T-helper 17 cell (primary cell): ENCODE measurements at regions not wholly inside any gene's neighbourhood (a gene's known extent, or its start where the extent isn't known, plus 50 kb on each side); places are given as distances from the start of the nearest gene placed in this dataset.
"Not testable (repeated sequence)": the region's sequence is repeated elsewhere in the genome, so short reads cannot be mapped to it uniquely, and the experiment has no call there.

Experiments used
- ATAC-seq: fragments of 150-1000 bp; cut with Tn5 transposase; 2 replicates; pipeline ENCODE4 v1.10.0; 2021; ENCODE audit warnings: mild to moderate bottlenecking, moderate library complexity
- DNase-seq, 3 donors: peaks; one replicate each; pipeline versions ENCODE4 v3.0.0 to v3.0.0-alpha.2; 2020 to 2021
- H3K9me3 ChIP-seq: one replicate; pipeline ENCODE4 v1.7.0; 2013; ENCODE audit warnings: low read length, mild to moderate bottlenecking; ENCODE audit not compliant: control insufficient read depth, poor library complexity, severe bottlenecking
- H3K27ac Mint-ChIP-seq: one replicate; pipeline ENCODE4 v1.8.0; 2022; ENCODE audit warnings: mild to moderate bottlenecking, moderate library complexity, mixed read lengths
- H3K27me3 Mint-ChIP-seq: one replicate; pipeline ENCODE4 v1.8.0; 2022; ENCODE audit warnings: mixed read lengths
- H3K36me3 Mint-ChIP-seq: one replicate; pipeline ENCODE4 v1.8.0; 2022; ENCODE audit warnings: low read depth, mixed read lengths
- H3K4me1 Mint-ChIP-seq: one replicate; pipeline ENCODE4 v1.8.0; 2022; ENCODE audit warnings: mild to moderate bottlenecking, mixed read lengths
- H3K4me3 Mint-ChIP-seq: one replicate; pipeline ENCODE4 v1.8.0; 2022; ENCODE audit warnings: mild to moderate bottlenecking, moderate library complexity, mixed read lengths

DNA sequence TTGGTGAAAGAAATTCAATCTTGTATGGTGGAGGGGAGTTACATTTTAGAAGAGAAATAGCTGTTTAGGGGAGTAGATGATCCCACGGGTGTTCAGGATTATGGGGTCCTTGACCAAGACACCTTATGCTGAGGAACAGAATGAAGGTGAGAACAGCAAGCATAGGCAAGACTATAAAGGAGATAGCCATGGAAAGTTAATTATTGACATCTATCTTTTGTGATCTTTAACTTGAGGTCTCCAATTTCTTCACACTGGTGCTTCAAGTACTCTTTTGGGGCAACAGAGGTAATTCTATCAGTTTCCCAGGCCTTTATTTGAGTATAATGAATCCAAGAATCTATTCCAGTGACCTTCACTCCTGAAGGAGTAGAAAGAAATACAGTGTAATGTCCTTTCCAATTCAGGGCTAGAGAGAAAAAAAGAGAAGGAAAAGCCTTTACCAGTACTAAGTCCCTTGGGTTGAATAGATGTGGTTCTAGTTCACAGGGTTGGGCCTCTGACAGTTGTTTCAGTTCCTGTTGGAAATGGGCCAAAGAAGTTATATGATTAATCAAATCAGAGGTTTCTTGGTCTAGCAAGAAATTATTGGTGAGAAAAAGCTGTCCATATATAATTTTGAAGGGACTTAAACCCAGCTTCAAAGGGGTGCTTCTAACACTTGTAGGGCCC is 2104.1 kb upstream of the ACO1 start:
- H3K36me3 Mint-ChIP-seq: no peaks in the 10 kb centered on the region
- peaks cover 3% of the 10 kb centered on the region for H3K9me3 ChIP-seq
- H3K27ac Mint-ChIP-seq: no peak overlapping the region
- DNase-seq (no peak), ATAC-seq (no peak)
- no peak overlapping the region for H3K4me3 Mint-ChIP-seq
- H3K27me3 Mint-ChIP-seq: no peaks in the 10 kb centered on the region
- H3K4me1 Mint-ChIP-seq: no peaks in the 10 kb centered on the region

DNA sequence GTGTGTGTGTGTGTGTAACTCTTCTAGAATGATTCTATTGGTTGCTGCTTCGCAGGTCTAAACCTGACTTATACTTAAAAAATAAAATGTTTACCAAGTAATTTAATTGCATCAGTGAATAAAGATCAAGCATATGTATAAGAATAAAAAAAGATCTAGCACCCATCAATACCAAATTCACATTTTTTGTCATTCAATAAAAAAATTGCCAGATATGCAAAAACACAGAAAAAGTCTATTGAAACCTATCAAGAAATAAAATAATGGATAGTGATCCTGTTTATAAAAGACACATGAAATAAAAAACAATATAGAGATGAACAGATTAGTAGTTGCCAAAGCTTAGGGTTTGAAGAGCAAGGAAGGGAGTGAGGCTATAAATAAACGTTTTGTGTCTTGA is 2095.0 kb upstream of the ACO1 start:
- ATAC-seq: no peak
- H3K9me3 ChIP-seq: no peaks in the 10 kb centered on the region
- H3K27ac Mint-ChIP-seq: no peak overlapping the region
- no peaks in the 10 kb centered on the region for H3K27me3 Mint-ChIP-seq
- H3K36me3 Mint-ChIP-seq: no peaks in the 10 kb centered on the region
- no peak overlapping the region for H3K4me3 Mint-ChIP-seq
- DNase-seq: no peak
- no peaks in the 10 kb centered on the region for H3K4me1 Mint-ChIP-seq

DNA sequence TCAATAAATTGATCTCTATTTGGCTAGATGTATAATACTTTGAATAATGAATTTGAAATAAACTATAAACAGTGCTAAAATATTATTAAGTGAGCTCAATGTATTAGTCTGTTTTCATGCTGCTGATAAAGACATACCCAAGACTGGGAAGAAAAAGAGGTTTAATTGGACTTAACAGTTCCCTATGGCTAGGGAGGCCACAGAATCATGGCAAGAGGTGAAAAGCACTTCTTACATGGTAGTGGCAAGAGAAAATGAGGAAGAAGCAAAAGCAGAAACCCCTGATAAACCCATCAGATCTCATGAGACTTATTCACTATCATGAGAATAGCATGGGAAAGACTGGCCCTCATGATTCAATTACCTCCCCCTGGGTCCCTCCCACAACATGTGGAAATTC is 2092.4 kb upstream of the ACO1 start:
- not testable (repeated sequence) for H3K36me3 Mint-ChIP-seq, H3K27me3 Mint-ChIP-seq, H3K4me3 Mint-ChIP-seq, ATAC-seq, H3K9me3 ChIP-seq, H3K27ac Mint-ChIP-seq, H3K4me1 Mint-ChIP-seq, DNase-seq

DNA sequence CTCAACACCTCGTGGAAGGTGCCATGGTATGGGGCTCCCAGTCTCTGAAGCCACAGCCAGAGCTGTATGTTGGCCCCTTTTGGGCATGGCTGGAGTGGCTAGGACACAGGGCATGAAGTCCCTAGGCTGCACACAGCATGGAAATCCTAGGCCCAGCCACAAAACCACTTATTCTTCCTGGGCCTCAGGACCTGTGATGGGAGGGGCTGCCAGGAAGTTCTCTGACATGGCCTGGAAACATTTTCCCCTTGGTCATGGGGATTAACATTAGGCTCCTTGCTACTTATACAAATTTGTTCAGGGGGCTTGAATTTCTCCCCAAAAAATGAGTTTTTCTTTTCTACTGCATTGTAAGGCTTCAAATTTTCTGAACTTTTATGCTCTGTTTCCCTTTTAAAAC is 2091.2 kb upstream of the ACO1 start:
- Mint-ChIP-seq H3K27ac (no peak overlapping the region), H3K27me3 (no peaks in the 10 kb centered on the region), H3K4me3 (no peak overlapping the region), H3K36me3 (no peaks in the 10 kb centered on the region), H3K4me1 (no peaks in the 10 kb centered on the region)
- H3K9me3 ChIP-seq: no peaks in the 10 kb centered on the region
- ATAC-seq: no peak
- no peak for DNase-seq

DNA sequence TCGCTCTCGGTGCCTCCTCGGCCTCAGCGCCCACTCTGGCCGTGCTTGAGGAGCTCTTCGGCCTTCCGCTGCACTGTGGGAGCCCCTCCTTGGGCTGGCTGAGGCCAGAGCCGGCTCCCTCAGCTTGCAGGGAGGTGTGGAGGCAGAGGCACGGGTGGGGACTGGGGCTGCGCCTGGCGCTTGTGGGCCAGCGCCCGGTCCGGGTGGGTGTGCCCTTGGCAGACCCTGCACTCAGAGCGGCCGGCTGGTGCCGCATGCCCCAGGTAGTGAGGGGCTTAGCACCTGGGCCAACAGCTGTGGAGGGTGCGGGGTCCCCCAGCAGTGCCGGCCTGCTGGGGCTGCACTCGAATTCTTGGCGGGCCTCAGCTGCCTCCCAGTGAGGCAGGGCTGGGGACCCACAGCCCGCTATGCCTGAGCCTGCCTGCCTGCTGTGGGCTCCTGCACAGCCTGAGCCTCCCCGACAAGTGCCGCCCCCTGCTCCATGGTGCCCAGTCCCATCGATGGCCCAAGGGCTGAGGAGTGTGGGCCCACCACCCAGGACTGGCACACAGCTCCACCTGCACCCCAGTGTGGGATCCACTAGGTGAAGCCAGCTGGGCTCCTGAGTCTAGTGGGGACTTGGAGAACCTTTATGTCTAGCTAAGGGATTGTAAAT is 2085.2 kb upstream of the ACO1 start:
- Mint-ChIP-seq H3K36me3 (no peaks in the 10 kb centered on the region), H3K27ac (no peak overlapping the region), H3K4me1 (no peaks in the 10 kb centered on the region), H3K27me3 (no peaks in the 10 kb centered on the region), H3K4me3 (no peak overlapping the region)
- ATAC-seq (no peak), DNase-seq (peak in 1 of 3 donors; percentile 7)
- no peaks in the 10 kb centered on the region for H3K9me3 ChIP-seq

DNA sequence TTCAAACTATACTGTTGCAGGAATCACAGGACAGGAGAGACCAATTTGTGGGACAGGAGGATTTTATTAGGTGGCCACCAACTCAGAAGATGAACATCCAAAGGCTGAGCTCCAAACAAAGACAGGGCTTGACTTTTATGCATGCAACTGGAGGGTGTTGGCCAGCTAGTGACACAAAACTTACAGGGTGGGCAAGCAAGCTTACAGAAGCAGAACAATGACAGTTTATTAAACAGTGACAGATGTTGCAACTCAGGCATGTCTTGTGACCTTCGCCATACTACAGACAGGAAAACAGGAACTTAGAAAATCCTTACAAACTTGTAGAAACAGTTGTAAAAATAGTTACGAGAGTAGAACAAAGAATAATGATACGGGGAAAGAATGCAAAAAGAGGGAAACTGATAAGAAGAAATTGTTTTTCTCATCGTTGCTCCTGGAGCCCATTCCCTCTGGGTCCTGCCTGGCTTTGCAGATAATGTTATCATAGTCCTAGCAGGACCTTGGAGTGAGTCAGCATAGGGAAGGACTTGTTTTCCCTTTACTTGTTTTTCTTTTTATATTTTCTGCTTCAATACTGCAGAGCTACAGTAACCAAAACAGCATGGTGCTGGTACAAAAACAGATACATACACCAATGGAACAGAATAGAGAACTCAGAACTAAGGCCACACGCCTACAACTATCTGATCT is 2083.0 kb upstream of the ACO1 start:
- H3K36me3 Mint-ChIP-seq: no peaks in the 10 kb centered on the region
- H3K9me3 ChIP-seq: no peaks in the 10 kb centered on the region
- H3K27me3 Mint-ChIP-seq: no peaks in the 10 kb centered on the region
- ATAC-seq (no peak), DNase-seq (no peak)
- no peak overlapping the region for H3K4me3 Mint-ChIP-seq
- H3K4me1 Mint-ChIP-seq: no peaks in the 10 kb centered on the region
- H3K27ac Mint-ChIP-seq: no peak overlapping the region

DNA sequence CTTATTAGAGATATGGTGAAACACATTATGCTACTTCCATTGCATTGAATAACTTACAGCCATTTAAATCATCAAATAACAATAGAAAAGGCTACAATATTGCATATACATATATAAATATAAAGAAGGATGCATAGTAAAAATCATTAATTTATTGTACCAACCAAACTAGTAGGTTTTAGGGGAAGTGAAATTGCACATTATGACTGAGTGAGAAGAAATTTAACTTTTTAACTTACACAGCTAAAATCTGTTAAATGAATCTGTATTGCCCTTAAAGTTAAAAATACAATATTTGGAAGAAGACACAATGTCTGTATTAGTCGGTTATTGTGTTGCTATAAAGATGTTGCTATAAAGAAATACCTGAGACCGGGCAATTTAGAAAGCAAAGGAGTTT is 2073.7 kb upstream of the ACO1 start:
- no peak overlapping the region for H3K4me3 Mint-ChIP-seq
- no peak for DNase-seq
- no peak for ATAC-seq
- no peaks in the 10 kb centered on the region for H3K4me1 Mint-ChIP-seq
- no peaks in the 10 kb centered on the region for H3K36me3 Mint-ChIP-seq
- no peaks in the 10 kb centered on the region for H3K9me3 ChIP-seq
- H3K27ac Mint-ChIP-seq: no peak overlapping the region
- H3K27me3 Mint-ChIP-seq: no peaks in the 10 kb centered on the region

DNA sequence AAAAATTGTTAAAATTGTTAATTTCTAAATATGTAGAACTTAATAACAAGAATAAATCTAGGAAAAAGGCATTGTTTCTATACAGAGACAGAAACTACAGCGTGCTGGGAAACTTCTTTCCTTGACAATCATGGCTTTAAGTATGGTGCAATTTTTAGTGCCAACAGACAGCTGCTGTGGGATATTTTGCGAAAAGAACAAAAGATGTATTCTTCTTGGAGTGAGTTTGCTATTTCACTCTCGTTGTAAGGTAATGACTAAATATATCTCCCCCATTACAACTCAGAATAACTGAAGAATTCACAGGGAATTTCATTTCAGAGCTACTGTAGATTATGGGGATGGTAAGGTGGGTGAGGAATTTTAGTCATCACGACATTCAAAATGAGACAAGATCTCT is 2055.0 kb upstream of the ACO1 start:
- no peaks in the 10 kb centered on the region for H3K4me1 Mint-ChIP-seq
- no peak overlapping the region for H3K4me3 Mint-ChIP-seq
- no peak for ATAC-seq
- no peaks in the 10 kb centered on the region for H3K27me3 Mint-ChIP-seq
- H3K36me3 Mint-ChIP-seq: no peaks in the 10 kb centered on the region
- no peak for DNase-seq
- no peak overlapping the region for H3K27ac Mint-ChIP-seq
- H3K9me3 ChIP-seq: no peaks in the 10 kb centered on the region

DNA sequence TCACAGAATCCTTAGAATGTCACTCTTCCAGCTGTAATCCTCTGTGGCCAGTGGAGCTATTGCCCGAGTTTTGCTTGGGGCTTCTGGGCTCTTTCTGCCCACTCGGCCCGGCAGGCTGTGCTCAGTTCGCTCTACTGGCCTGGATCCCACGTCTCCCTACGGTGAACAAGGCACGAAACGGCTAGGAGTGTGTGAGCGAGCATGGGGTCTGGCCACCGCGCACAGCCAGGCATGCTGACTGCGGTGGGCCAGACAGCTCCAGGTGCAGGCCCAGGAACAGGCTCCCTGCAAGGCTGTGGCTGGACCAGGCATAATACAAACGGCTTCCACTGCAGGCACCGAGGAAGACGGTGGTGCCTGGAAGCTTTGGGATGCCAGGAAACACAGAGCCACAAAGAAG is 2035.5 kb upstream of the ACO1 start:
- no peaks in the 10 kb centered on the region for H3K36me3 Mint-ChIP-seq
- H3K4me1 Mint-ChIP-seq: no peaks in the 10 kb centered on the region
- H3K27ac Mint-ChIP-seq: no peak overlapping the region
- DNase-seq (no peak), ATAC-seq (no peak)
- no peaks in the 10 kb centered on the region for H3K27me3 Mint-ChIP-seq
- H3K9me3 ChIP-seq: no peaks in the 10 kb centered on the region
- H3K4me3 Mint-ChIP-seq: no peak overlapping the region

DNA sequence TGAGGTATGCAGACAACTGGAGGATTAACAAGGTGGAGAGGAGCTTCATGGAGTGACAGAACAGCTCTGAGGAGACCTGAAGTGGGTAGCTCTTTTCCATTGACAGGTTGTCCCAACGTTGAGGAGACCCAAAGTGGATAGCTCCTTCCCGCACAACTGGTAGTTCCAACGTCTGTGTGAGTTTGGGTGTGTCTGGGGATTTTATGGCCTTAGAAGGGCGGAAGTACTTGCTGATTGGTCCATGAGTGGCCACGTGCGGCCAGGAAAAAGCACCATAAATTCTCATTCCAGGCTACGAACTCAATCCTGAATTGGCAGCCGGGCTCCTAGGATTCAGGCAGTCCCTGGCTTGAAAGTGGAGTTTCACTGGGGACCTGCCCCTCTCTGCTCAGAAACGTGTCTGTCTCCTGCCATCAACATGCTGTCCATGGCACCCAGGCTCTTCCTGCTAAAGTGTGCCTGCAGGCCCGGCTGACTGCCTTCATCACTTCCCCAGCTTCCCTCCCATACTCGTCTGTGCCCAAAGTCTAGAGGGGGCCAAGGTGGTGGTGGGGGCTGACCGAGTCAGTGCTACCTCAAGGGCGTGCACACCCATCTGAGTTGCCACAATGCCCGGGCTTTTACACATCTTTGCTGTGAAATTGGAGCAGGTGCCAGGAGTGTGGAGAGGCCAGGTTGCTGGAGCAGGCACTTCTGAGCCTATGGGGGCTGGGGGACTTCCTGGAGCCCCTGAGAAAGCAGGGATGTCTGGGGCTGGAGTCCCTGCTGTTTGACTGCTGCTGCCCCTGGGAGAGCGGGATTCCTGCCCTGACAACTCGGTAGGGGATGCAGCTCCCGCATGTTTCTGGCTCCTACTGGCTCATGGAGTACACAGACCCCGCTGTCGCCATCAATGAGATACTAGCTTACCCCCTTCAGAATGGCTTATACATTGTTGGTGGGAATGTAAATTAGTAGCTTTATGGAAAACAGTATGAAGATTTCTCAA is 2034.6 kb upstream of the ACO1 start:
- no peaks in the 10 kb centered on the region for H3K4me1 Mint-ChIP-seq
- no peak for DNase-seq
- no peak for ATAC-seq
- H3K27me3 Mint-ChIP-seq: no peaks in the 10 kb centered on the region
- H3K4me3 Mint-ChIP-seq: no peak overlapping the region
- H3K36me3 Mint-ChIP-seq: no peaks in the 10 kb centered on the region
- no peaks in the 10 kb centered on the region for H3K9me3 ChIP-seq
- no peak overlapping the region for H3K27ac Mint-ChIP-seq

DNA sequence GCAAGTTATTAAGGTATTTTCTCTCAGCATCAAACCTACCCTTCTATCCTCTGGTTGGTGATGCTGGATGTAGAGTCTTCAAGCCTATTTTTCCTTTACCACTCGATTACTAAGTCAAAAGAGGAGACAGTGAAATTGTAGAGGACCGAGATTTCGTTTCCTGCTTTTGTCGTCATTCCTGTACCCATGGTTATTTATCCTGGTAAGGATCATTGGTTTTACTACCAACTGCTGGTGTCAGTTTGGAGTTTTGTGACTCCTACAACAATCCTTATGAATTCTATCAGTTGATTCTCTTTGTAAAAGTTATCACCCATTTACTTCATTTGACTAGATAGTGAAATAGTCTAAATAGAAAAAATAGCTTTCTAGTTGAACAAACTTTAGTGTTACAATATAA is 2028.2 kb upstream of the ACO1 start:
- no peak for DNase-seq
- no peaks in the 10 kb centered on the region for H3K36me3 Mint-ChIP-seq

DNA sequence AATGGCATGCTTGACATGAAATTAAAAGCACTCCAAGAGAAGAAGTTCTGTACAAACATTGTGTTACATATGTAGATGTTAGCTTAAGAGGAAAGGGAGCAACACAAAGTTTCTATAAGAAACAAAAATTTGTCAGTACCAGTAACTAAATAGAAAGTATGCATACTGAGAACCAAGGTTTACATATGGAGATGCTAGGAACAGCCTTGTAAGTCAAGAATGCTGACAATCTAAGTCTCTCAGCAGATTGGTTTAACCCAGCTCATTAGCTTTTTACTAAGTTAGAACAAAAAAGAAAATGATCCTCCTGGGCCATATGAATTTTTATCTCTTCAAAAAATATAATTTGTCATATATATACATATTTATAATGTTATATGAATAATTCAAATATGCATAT is 2022.1 kb upstream of the ACO1 start:
- no peaks in the 10 kb centered on the region for H3K9me3 ChIP-seq
- ATAC-seq (no peak), DNase-seq (no peak)
- no peaks in the 10 kb centered on the region for H3K27me3 Mint-ChIP-seq
- no peak overlapping the region for H3K27ac Mint-ChIP-seq
- no peaks in the 10 kb centered on the region for H3K36me3 Mint-ChIP-seq
- H3K4me1 Mint-ChIP-seq: no peaks in the 10 kb centered on the region
- no peak overlapping the region for H3K4me3 Mint-ChIP-seq

More for the DNA sequence above, 2028.2 kb upstream of the ACO1 start:
- H3K4me3 Mint-ChIP-seq: no peak overlapping the region
- no peaks in the 10 kb centered on the region for H3K4me1 Mint-ChIP-seq
- H3K9me3 ChIP-seq: no peaks in the 10 kb centered on the region
- no peaks in the 10 kb centered on the region for H3K27me3 Mint-ChIP-seq
- ATAC-seq: no peak
- H3K27ac Mint-ChIP-seq: no peak overlapping the region

DNA sequence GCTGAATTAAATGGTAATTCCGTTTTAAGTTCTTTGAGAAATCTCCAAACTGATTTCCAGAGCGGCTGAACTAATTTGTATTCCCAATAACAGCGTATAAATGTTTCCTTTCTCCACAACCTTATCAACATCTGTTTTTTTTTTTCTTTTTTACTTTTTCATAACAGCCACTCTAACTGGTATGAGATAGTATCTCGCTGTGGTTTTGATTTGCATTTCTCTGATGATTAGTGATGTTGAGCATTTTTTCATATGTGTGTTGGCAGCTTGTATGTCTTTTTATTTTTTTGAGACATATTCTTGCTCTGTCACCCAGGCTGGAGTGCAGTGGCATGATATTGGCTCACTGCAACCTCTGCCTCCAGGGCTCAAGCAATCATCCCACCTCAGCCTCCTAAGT is 2018.3 kb upstream of the ACO1 start:
- not testable (repeated sequence) for H3K36me3 Mint-ChIP-seq, H3K4me3 Mint-ChIP-seq, H3K9me3 ChIP-seq, H3K4me1 Mint-ChIP-seq, H3K27ac Mint-ChIP-seq, DNase-seq, H3K27me3 Mint-ChIP-seq, ATAC-seq
